Neutrophil (primary cell): ENCODE measurements at regions not wholly inside any gene's neighbourhood (a gene's known extent, or its start where the extent isn't known, plus 50 kb on each side); places are given as distances from the start of the nearest gene placed in this dataset.

Experiments
- H3K27ac ChIP-seq: fragments of 200-600 bp; sonication (generic); 2 replicates; pipeline ENCODE4 v1.5.1; 2016; ENCODE audit warnings: mild to moderate bottlenecking, moderate library complexity
- H3K27me3 ChIP-seq: fragments of 200-600 bp; sonication (generic); 2 replicates; pipeline ENCODE4 v1.6.0; 2016; ENCODE audit warnings: mild to moderate bottlenecking
- H3K36me3 ChIP-seq: fragments of 200-600 bp; sonication (generic); 2 replicates; pipeline ENCODE4 v1.5.1; 2017
- H3K4me1 ChIP-seq, 2 experiments: fragments of 200-600 bp in 1 of 2; sonication (generic) in 1 of 2; 1 replicate in 1 of 2; 2 replicates in 1 of 2; pipeline versions ENCODE4 v1.5.1 to v1.6.1; 2013 to 2016; ENCODE audit warnings: low read depth in 1 of 2, low read length in 1 of 2, mild to moderate bottlenecking in 1 of 2, moderate library complexity in 1 of 2; ENCODE audit not compliant: control insufficient read depth in 1 of 2, insufficient read depth in 1 of 2
- H3K4me3 ChIP-seq, 2 experiments: fragments of 200-600 bp in 1 of 2; sonication (generic) in 1 of 2; 1 replicate in 1 of 2; 2 replicates in 1 of 2; pipeline ENCODE4 v1.5.1; 2013 to 2016; ENCODE audit warnings: low read depth in 1 of 2, low read length in 1 of 2, mild to moderate bottlenecking in 1 of 2, moderate library complexity in 1 of 2
- H3K9me3 ChIP-seq: fragments of 200-600 bp; sonication (generic); 2 replicates; pipeline ENCODE4 v1.5.1; 2016
- CTCF ChIP-seq: fragments of 200-600 bp; sonication (generic); IDR thresholded peaks from 2 replicates; pipeline ENCODE4 v1.5.1; 2016; ENCODE audit warnings: antibody characterized with exemption

- no peaks in the 10 kb centered on the region for H3K36me3 ChIP-seq
- H3K27me3 ChIP-seq: no peaks in the 10 kb centered on the region
- H3K27ac ChIP-seq: no peak overlapping the region
- H3K9me3 ChIP-seq: no peaks in the 10 kb centered on the region
- H3K4me1 ChIP-seq: no peaks in the 10 kb centered on the region
- TF ChIP-seq CTCF: no peak
- H3K4me3 ChIP-seq: no peak overlapping the region
Measured at GRCh38 chr13:83311886-83312577, 570.2 kb downstream of the SLITRK1 start.

GRCh38 chr13:83298617-83299016, 583.7 kb downstream of the SLITRK1 start:
- Histone ChIP-seq H3K36me3 (no peaks in the 10 kb centered on the region), H3K4me3 (no peak overlapping the region), H3K4me1 (no peaks in the 10 kb centered on the region), H3K27ac (no peak overlapping the region), H3K27me3 (no peaks in the 10 kb centered on the region), H3K9me3 (no peaks in the 10 kb centered on the region)
- no peak for TF ChIP-seq CTCF

- Histone ChIP-seq H3K27me3 (no peaks in the 10 kb centered on the region), H3K4me1 (no peaks in the 10 kb centered on the region), H3K36me3 (no peaks in the 10 kb centered on the region), H3K4me3 (no peak overlapping the region), H3K9me3 (no peaks in the 10 kb centered on the region), H3K27ac (no peak overlapping the region)
- no peak for TF ChIP-seq CTCF
Measured at GRCh38 chr13:83297586-83298290, 584.5 kb downstream of the SLITRK1 start.

GRCh38 chr13:83295686-83296085, 586.6 kb downstream of the SLITRK1 start:
- H3K27me3 ChIP-seq: no peaks in the 10 kb centered on the region
- no peak overlapping the region for H3K27ac ChIP-seq
- TF ChIP-seq CTCF: no peak
- H3K9me3 ChIP-seq: no peaks in the 10 kb centered on the region
- H3K4me3 ChIP-seq: no peak overlapping the region
- H3K4me1 ChIP-seq: no peaks in the 10 kb centered on the region
- no peaks in the 10 kb centered on the region for H3K36me3 ChIP-seq

- Histone ChIP-seq H3K27me3 (no peaks in the 10 kb centered on the region), H3K9me3 (no peaks in the 10 kb centered on the region), H3K4me1 (no peaks in the 10 kb centered on the region), H3K36me3 (no peaks in the 10 kb centered on the region), H3K27ac (no peak overlapping the region), H3K4me3 (no peak overlapping the region)
- no peak for TF ChIP-seq CTCF
Measured at GRCh38 chr13:83286737-83287136, 595.5 kb downstream of the SLITRK1 start.
